ENCODE measurements at regions not wholly inside any gene's neighbourhood (a gene's known extent, or its start where the extent isn't known, plus 50 kb on each side); places are given as distances from the start of the nearest gene placed in this dataset.

DNA sequence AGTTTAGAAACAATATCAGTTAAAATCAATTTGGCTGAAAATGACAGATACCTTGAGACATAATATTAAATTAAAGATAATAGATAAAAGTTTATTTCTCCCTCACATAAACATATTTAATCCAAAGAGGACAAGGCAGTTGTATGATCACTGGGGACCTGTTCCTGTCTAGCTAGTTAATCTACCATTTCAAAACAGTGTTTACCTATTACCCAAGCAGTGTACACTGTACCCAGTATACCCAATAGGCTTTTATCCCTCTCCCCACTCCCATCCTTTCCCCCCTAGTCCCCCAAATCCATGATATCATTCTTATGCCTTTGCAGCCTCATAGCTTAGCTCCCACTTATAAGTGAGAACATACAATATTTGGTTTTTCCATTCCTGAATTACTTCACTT is 229.7 kb upstream of the LARGE1 start:
- Histone ChIP-seq H3K4me3 (no peak overlapping the region), H3K27me3 (no peaks in the 10 kb centered on the region), H3K9me3 (peaks cover 5 to 10% (median 8%) of the 10 kb centered on the region in 4 donors), H3K4me1 (no peaks in the 10 kb centered on the region), H3K27ac (no peak overlapping the region), H3K36me3 (no peaks in the 10 kb centered on the region)
- no peak for TF ChIP-seq POLR2A (IDR thresholded peaks at IDR 0.05)
- TF ChIP-seq EP300 (IDR thresholded peaks at IDR 0.05) = no peak
- TF ChIP-seq, protein P1, sequence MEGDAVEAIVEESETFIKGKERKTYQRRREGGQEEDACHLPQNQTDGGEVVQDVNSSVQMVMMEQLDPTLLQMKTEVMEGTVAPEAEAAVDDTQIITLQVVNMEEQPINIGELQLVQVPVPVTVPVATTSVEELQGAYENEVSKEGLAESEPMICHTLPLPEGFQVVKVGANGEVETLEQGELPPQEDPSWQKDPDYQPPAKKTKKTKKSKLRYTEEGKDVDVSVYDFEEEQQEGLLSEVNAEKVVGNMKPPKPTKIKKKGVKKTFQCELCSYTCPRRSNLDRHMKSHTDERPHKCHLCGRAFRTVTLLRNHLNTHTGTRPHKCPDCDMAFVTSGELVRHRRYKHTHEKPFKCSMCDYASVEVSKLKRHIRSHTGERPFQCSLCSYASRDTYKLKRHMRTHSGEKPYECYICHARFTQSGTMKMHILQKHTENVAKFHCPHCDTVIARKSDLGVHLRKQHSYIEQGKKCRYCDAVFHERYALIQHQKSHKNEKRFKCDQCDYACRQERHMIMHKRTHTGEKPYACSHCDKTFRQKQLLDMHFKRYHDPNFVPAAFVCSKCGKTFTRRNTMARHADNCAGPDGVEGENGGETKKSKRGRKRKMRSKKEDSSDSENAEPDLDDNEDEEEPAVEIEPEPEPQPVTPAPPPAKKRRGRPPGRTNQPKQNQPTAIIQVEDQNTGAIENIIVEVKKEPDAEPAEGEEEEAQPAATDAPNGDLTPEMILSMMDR (IDR thresholded peaks at IDR 0.05) = no peak
- no peak for TF ChIP-seq POLR2AphosphoS5 (IDR thresholded peaks at IDR 0.05)
- ATAC-seq (ENCODE audit: low FRiP score in 2 of 2) (no peak), DNase-seq (no peak)

DNA sequence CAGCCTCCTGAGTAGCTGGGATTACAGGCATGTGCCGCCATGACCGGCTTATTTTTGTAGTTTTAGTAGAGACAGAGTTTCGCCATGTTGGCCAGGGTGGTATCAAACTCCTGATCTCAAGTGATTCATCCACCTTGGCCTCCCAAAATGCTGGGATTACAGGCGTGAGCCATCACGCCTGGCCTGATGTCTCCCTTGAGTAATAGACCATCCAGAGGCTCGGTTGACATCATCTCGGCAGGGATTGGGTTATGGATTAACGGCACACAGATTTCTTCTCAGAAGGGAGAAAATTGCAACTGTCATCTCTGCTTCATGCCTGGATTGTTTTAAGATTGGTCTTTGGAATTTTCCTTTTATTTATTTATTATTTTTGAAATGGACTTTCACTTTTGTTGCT is 239.2 kb upstream of the LARGE1 start:
- no peaks in the 10 kb centered on the region for H3K4me1 ChIP-seq
- H3K36me3 ChIP-seq = no peaks in the 10 kb centered on the region
- DNase-seq (no peak), ATAC-seq (ENCODE audit: low FRiP score in 2 of 2) (no peak)
- no peaks in the 10 kb centered on the region for H3K27me3 ChIP-seq
- no peak overlapping the region for H3K4me3 ChIP-seq
- TF ChIP-seq, protein P1 (IDR thresholded peaks at IDR 0.05) = no peak
- TF ChIP-seq POLR2AphosphoS5 (IDR thresholded peaks at IDR 0.05) = no peak
- TF ChIP-seq POLR2A (IDR thresholded peaks at IDR 0.05) = no peak
- 87 to 89% methylated on average over 8 of the region's 8 CpGs for WGBS, 2 donors
- no peaks in the 10 kb centered on the region for H3K9me3 ChIP-seq
- no peak overlapping the region for H3K27ac ChIP-seq

DNA sequence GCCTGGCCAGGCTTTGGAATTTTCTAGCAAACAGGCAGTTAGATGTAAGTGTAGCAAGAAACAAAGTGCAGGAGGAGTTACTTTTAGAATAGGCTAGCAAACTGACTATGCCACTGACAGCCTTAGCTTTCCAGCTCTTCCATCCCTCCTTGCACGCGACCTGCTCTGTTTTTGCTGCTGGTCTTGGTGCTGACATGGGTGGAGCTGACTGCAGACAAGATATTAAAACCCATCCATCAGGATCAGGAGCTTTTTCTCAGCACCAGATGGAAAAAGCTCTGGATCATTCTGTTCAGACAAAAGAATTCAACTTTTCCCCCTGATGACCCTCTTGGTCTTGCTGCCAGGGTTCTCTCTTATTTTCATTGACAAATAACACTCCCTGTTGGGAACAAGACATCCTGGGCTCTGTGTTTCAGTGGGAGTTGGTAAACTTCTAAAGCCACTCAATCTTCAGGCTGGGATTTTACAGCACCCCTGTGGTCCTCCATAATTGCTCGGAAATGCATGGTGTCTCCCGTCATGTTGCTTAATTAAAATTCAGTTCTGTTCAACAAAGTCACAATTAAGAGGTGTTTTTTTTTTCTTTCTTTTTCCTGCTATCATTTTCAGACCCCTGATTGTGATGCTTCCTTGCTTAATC is 240.0 kb upstream of the LARGE1 start:
- no peak overlapping the region for H3K4me3 ChIP-seq
- ATAC-seq (ENCODE audit: low FRiP score in 2 of 2) (no peak), DNase-seq (no peak)
- H3K36me3 ChIP-seq = no peaks in the 10 kb centered on the region
- H3K4me1 ChIP-seq = no peaks in the 10 kb centered on the region
- H3K27me3 ChIP-seq = no peaks in the 10 kb centered on the region
- no peak overlapping the region for H3K27ac ChIP-seq
- H3K9me3 ChIP-seq = no peaks in the 10 kb centered on the region
- no peak for TF ChIP-seq EP300 (IDR thresholded peaks at IDR 0.05)
- TF ChIP-seq POLR2AphosphoS5 (IDR thresholded peaks at IDR 0.05) = no peak
- TF ChIP-seq, protein P1 (IDR thresholded peaks at IDR 0.05) = no peak
- TF ChIP-seq POLR2A (IDR thresholded peaks at IDR 0.05) = no peak
- WGBS, 2 donors = 35 to 43% methylated on average over 4 of the region's 4 CpGs

DNA sequence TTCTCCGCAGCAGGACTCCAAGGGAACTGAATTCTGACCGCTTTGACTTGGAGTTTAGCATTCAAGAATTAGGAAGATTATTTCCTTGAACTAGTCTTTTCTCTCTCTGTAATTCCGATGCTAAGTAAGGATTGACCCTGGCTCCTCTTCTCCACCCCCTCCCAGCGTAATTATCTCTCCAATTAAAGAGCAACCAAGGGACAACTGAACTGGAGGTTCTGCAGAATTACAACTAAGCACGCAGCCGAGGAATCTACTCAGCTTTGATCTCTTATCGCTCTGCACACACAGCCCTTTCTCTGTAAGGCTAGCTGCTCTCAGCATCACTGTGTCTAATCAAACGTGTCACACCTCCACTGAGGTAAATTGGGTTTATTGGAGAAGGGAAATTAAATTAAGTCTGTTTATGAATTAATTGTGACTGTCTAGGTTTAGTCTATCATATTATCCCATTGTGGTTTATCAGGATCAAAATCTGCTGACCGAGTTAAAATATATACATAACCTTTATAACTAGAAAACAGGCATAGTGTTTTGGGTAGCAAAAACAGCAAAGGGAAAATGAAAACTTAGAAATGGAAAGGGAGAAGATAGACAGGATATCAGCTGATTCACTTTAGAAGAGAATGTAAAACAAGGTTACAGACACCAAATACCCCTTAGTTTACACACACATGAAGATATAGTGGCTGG is 241.3 kb upstream of the LARGE1 start:
- WGBS, 2 donors = 45 to 54% methylated on average over 9 of the region's 9 CpGs
- Histone ChIP-seq H3K36me3 (no peaks in the 10 kb centered on the region), H3K27me3 (no peaks in the 10 kb centered on the region)

More for the DNA sequence above, 241.3 kb upstream of the LARGE1 start:
- H3K4me3 ChIP-seq = no peak overlapping the region
- no peak overlapping the region for H3K27ac ChIP-seq
- no peaks in the 10 kb centered on the region for H3K4me1 ChIP-seq
- TF ChIP-seq POLR2A (IDR thresholded peaks at IDR 0.05) = no peak
- TF ChIP-seq EP300 (IDR thresholded peaks at IDR 0.05) = no peak
- TF ChIP-seq, protein P1 (IDR thresholded peaks at IDR 0.05) = no peak
- no peak for TF ChIP-seq POLR2AphosphoS5 (IDR thresholded peaks at IDR 0.05)
- no peaks in the 10 kb centered on the region for H3K9me3 ChIP-seq
- DNase-seq = no peak
- ATAC-seq (ENCODE audit: low FRiP score in 2 of 2) = no peak

Measured in upper lobe of left lung (tissue), 6 donors.